GM12872 (cell line): ENCODE measurements at regions not wholly inside any gene's neighbourhood (a gene's known extent, or its start where the extent isn't known, plus 50 kb on each side); places are given as distances from the start of the nearest gene placed in this dataset.

Experiments
- CTCF ChIP-seq: IDR thresholded peaks from 3 replicates; pipeline ENCODE4 v1.5.1; 2011; ENCODE audit warnings: low read depth, mild to moderate bottlenecking, low read length, moderate library complexity; ENCODE audit not compliant: insufficient read depth

- no peak for TF ChIP-seq CTCF
Observed at GRCh38 chr12:46531804-46532203, 159.2 kb upstream of the SLC38A2 start.

GRCh38 chr12:46531059-46531785 lies 158.6 kb upstream of the SLC38A2 start:
- TF ChIP-seq CTCF = no peak

GRCh38 chr12:46530373-46531056 lies 157.9 kb upstream of the SLC38A2 start:
- no peak for TF ChIP-seq CTCF

- TF ChIP-seq CTCF = no peak
Observed at GRCh38 chr12:46526233-46526632, 153.7 kb upstream of the SLC38A2 start.

GRCh38 chr12:46524778-46525177 lies 152.2 kb upstream of the SLC38A2 start:
- no peak for TF ChIP-seq CTCF

GRCh38 chr12:46523863-46524770 lies 151.5 kb upstream of the SLC38A2 start:
- no peak for TF ChIP-seq CTCF

GRCh38 chr12:46523446-46523845 lies 150.9 kb upstream of the SLC38A2 start:
- no peak for TF ChIP-seq CTCF
